ENCODE measurements at regions not wholly inside any gene's neighbourhood (a gene's known extent, or its start where the extent isn't known, plus 50 kb on each side); places are given as distances from the start of the nearest gene placed in this dataset.

DNA sequence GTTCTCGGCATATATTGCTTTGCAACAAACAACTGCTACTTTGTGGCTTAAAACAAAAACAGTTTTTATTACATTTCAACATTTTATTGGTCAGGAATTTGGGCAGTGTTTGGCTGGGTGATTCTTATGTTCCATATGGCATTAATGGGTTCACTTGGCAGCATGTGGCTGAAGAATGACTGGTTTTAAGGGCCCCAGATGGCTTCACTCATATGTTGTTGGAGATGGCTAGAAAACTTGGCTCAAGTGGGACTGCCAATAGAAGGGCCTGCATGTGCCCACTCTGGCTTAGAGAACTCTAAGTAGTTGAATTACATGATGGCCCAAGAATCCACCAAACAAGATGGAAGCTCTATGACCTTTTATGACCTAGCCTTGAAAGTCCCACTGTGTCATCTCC is 86.1 kb downstream of the FASTKD2 start:
- dilution Hi-C loops (cut with HindIII; ENCODE audit: low sequenced_read_pairs, unreplicated experiment) (no loop called here), intact Hi-C loops (cut with micrococcal nuclease) (no loop called here), in situ Hi-C loops (cut with MboI; ENCODE audit: low sequenced_read_pairs) (no loop called here)
- ChIA-PET POLR2A (ENCODE audit: unreplicated experiment) (no interaction called here), CTCF (no interaction called here)
- H2AK5ac ChIP-seq (ENCODE audit: low read depth, low read length), result no peak overlapping the region
- no peaks in the 10 kb centered on the region for H3K27me3 ChIP-seq (ENCODE audit: control insufficient read depth, insufficient read depth, low read length)
- H2BK5ac ChIP-seq (ENCODE audit: low read depth, low read length, poor library complexity, severe bottlenecking), result no peak overlapping the region
- no peak overlapping the region for H4K91ac ChIP-seq (ENCODE audit: insufficient read depth, low read depth, low read length)
- H2BK15ac ChIP-seq (ENCODE audit: low read depth, low read length), result no peak overlapping the region
- no peaks in the 10 kb centered on the region for H3K79me1 ChIP-seq (ENCODE audit: low read depth in 1 of 2, low read length in 2 of 2)
- H4K8ac ChIP-seq (ENCODE audit: low read depth in 2 of 2, low read length in 2 of 2), result no peak overlapping the region
- H3K9ac ChIP-seq (ENCODE audit: low read depth, low read length), result no peak overlapping the region
- no peak overlapping the region for H3K4me3 ChIP-seq (ENCODE audit: insufficient read depth, low read depth, low read length)
- DNase-seq (no peak), ATAC-seq (ENCODE audit: low read depth) (no peak)
- no peak overlapping the region for H3K4ac ChIP-seq (ENCODE audit: low read depth, low read length)
- H3K9me3 ChIP-seq (ENCODE audit: control insufficient read depth, insufficient read depth, low read length), result no peaks in the 10 kb centered on the region
- H2BK120ac ChIP-seq (ENCODE audit: low read depth, low read length), result no peak overlapping the region
- H3K56ac ChIP-seq (ENCODE audit: extremely low read depth, insufficient read depth, low read length), result no peak overlapping the region
- H2BK20ac ChIP-seq (ENCODE audit: low read depth, low read length), result no peak overlapping the region
- BruUV-seq (replicated peaks), result no TSS peak
- no peak for TF ChIP-seq RFX5 (IDR thresholded peaks at IDR 0.05; ENCODE audit: low read depth, low read length)
- TF ChIP-seq, protein P1, sequence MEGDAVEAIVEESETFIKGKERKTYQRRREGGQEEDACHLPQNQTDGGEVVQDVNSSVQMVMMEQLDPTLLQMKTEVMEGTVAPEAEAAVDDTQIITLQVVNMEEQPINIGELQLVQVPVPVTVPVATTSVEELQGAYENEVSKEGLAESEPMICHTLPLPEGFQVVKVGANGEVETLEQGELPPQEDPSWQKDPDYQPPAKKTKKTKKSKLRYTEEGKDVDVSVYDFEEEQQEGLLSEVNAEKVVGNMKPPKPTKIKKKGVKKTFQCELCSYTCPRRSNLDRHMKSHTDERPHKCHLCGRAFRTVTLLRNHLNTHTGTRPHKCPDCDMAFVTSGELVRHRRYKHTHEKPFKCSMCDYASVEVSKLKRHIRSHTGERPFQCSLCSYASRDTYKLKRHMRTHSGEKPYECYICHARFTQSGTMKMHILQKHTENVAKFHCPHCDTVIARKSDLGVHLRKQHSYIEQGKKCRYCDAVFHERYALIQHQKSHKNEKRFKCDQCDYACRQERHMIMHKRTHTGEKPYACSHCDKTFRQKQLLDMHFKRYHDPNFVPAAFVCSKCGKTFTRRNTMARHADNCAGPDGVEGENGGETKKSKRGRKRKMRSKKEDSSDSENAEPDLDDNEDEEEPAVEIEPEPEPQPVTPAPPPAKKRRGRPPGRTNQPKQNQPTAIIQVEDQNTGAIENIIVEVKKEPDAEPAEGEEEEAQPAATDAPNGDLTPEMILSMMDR (conservative IDR thresholded peaks at IDR 0.05; ENCODE audit: low read depth, low read length), result no peak
- TF ChIP-seq, protein P2, sequence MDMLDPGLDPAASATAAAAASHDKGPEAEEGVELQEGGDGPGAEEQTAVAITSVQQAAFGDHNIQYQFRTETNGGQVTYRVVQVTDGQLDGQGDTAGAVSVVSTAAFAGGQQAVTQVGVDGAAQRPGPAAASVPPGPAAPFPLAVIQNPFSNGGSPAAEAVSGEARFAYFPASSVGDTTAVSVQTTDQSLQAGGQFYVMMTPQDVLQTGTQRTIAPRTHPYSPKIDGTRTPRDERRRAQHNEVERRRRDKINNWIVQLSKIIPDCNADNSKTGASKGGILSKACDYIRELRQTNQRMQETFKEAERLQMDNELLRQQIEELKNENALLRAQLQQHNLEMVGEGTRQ (IDR thresholded peaks at IDR 0.05; ENCODE audit: low read depth, low read length), result no peak
- no peak for TF ChIP-seq RAD21 (IDR thresholded peaks at IDR 0.05; ENCODE audit: low read length)
- H4K20me1 ChIP-seq (ENCODE audit: insufficient read depth, low read length), result no peaks in the 10 kb centered on the region
- no peak overlapping the region for H2AFZ ChIP-seq (replicated peaks; ENCODE audit: low read length, poor library complexity)
- whole genome bisulfite sequencing, 2 experiments (ENCODE audit: extremely low coverage in 2 of 2, insufficient read length in 1 of 2), result no CpG with 5 or more reads among the region's 1 CpG
- no peak overlapping the region for H3K27ac ChIP-seq (ENCODE audit: insufficient read depth, low read length)
- no peak overlapping the region for H3K14ac ChIP-seq (replicated peaks; ENCODE audit: low read depth, low read length)
- no peak overlapping the region for H4K5ac ChIP-seq (ENCODE audit: low read depth, low read length)
- H3K36me3 ChIP-seq (ENCODE audit: control insufficient read depth, insufficient read depth, low read length), result no peaks in the 10 kb centered on the region
- H3K4me2 ChIP-seq (ENCODE audit: low read depth, low read length), result no peak overlapping the region
- no peak overlapping the region for H3K18ac ChIP-seq (ENCODE audit: low read depth, low read length)
- H3K23ac ChIP-seq (ENCODE audit: low read depth, low read length), result no peak overlapping the region
- H2AK9ac ChIP-seq (replicated peaks; ENCODE audit: low read depth, low read length, poor library complexity), result no peak overlapping the region
- no peaks in the 10 kb centered on the region for H3K4me1 ChIP-seq (ENCODE audit: control insufficient read depth, insufficient read depth, low read length)
- H3K9me1 ChIP-seq (ENCODE audit: insufficient read depth, low read length), result no peaks in the 10 kb centered on the region
